ENCODE measurements at regions not wholly inside any gene's neighbourhood (a gene's known extent, or its start where the extent isn't known, plus 50 kb on each side); places are given as distances from the start of the nearest gene placed in this dataset.

DNA sequence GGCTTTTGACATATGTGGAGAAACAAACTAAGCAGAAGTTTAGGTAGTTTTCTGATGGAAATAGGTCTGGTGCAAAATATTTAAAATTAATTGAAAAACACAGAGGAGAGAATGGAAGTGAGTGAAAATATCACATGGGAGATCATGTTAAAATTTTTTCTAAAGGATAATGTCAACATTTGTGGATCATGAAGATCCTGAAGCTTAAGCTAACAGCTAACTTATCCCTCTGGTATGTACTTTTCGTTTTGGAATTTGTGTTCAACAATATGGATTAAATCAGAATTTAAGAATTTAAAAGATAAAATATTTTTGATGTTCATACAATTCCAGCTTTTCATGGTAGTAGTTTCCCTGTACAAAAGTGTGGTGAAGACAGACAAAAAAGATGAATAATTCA lies 572.8 kb upstream of the FAM241A start:
- no peak for DNase-seq (ENCODE audit: low read depth in 1 of 2, low spot score in 2 of 2)
- no peaks in the 10 kb centered on the region for H3K9me3 ChIP-seq (replicated peaks)
- H3K27ac ChIP-seq = no peak overlapping the region
- no peak overlapping the region for H3K4me3 ChIP-seq
- no peaks in the 10 kb centered on the region for H3K36me3 ChIP-seq
- H3K4me1 ChIP-seq (replicated peaks) = no peaks in the 10 kb centered on the region
- H3K27me3 ChIP-seq (replicated peaks) = no peaks in the 10 kb centered on the region

GRCh38 chr4:111573386-111573785 lies 571.9 kb upstream of the FAM241A start:
- Histone ChIP-seq H3K4me1 (replicated peaks) (no peaks in the 10 kb centered on the region), H3K9me3 (replicated peaks) (no peaks in the 10 kb centered on the region), H3K36me3 (no peaks in the 10 kb centered on the region), H3K27ac (no peak overlapping the region), H3K27me3 (replicated peaks) (no peaks in the 10 kb centered on the region), H3K4me3 (no peak overlapping the region)
- DNase-seq (ENCODE audit: low read depth in 1 of 2, low spot score in 2 of 2) = no peak

- Histone ChIP-seq H3K9me3 (replicated peaks) (peaks cover 7% of the 10 kb centered on the region), H3K27me3 (replicated peaks) (no peaks in the 10 kb centered on the region), H3K4me3 (no peak overlapping the region), H3K27ac (no peak overlapping the region), H3K4me1 (replicated peaks) (no peaks in the 10 kb centered on the region), H3K36me3 (no peaks in the 10 kb centered on the region)
- DNase-seq (ENCODE audit: low read depth in 1 of 2, low spot score in 2 of 2) = no peak
Observed at GRCh38 chr4:111579767-111580166, 565.5 kb upstream of the FAM241A start.

GRCh38 chr4:111595456-111595855 lies 549.8 kb upstream of the FAM241A start:
- H3K27me3 ChIP-seq (replicated peaks) = no peaks in the 10 kb centered on the region
- no peak overlapping the region for H3K4me3 ChIP-seq
- no peaks in the 10 kb centered on the region for H3K4me1 ChIP-seq (replicated peaks)
- H3K9me3 ChIP-seq (replicated peaks) = no peaks in the 10 kb centered on the region
- no peak for DNase-seq (ENCODE audit: low read depth in 1 of 2, low spot score in 2 of 2)
- H3K27ac ChIP-seq = no peak overlapping the region
- H3K36me3 ChIP-seq = no peaks in the 10 kb centered on the region

- H3K4me3 ChIP-seq = no peak overlapping the region
- no peaks in the 10 kb centered on the region for H3K9me3 ChIP-seq (replicated peaks)
- DNase-seq (ENCODE audit: low read depth in 1 of 2, low spot score in 2 of 2) = no peak
- H3K27ac ChIP-seq = no peak overlapping the region
- H3K27me3 ChIP-seq (replicated peaks) = no peaks in the 10 kb centered on the region
- H3K4me1 ChIP-seq (replicated peaks) = peaks cover 7% of the 10 kb centered on the region
- no peaks in the 10 kb centered on the region for H3K36me3 ChIP-seq
Observed at GRCh38 chr4:111596491-111596890, 548.8 kb upstream of the FAM241A start.

DNA sequence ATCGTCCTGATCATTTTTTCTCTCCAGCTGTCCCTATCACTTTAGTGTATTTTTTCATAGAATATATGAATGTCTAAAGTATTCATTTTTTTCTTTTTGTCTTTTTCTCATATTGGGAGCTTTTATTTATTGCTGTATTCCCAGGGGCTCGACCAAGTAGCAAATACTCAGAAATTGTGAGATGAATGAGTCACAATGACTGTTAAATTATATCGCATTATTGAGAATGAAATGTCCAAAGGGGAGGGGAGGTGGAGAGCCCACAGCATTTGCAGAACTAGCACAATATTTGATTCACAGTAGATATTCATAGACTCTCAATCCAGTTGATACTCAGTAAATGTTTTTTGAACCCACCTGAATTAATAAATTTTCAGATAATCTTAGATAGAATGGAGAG lies 543.6 kb upstream of the FAM241A start:
- no peak overlapping the region for H3K27ac ChIP-seq
- no peaks in the 10 kb centered on the region; the same call in 1 of the 2 replicates for H3K9me3 ChIP-seq (replicated peaks)
- no peak for DNase-seq (ENCODE audit: low read depth in 1 of 2, low spot score in 2 of 2)
- no peaks in the 10 kb centered on the region for H3K36me3 ChIP-seq
- no peaks in the 10 kb centered on the region for H3K27me3 ChIP-seq (replicated peaks)
- peaks cover 10% of the 10 kb centered on the region for H3K4me1 ChIP-seq (replicated peaks)
- no peak overlapping the region for H3K4me3 ChIP-seq

DNA sequence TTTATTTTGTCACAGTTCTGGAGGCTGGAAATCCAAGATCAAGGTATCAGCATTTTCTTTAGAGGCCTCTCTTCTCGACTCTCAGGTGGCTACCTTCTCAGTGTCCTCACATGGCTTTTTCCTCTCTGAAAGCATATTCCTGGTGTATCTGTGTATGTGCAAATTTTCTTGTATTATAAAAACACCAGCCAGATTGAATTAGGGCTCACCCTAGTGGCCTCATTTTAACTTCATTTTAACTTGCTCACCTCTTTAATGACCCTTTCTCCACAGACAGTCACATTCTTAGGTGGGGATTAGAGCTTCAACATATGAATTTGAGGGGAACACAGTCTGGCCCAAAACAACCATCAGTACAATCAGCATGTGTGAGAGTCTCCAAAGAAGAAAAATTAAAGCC lies 542.4 kb upstream of the FAM241A start:
- Histone ChIP-seq H3K36me3 (no peaks in the 10 kb centered on the region), H3K4me1 (replicated peaks) (peaks cover 10% of the 10 kb centered on the region), H3K27me3 (replicated peaks) (no peaks in the 10 kb centered on the region), H3K9me3 (replicated peaks) (no peaks in the 10 kb centered on the region; the same call in 1 of the 2 replicates), H3K4me3 (no peak overlapping the region), H3K27ac (no peak overlapping the region)
- DNase-seq (ENCODE audit: low read depth in 1 of 2, low spot score in 2 of 2) = peak in 1 of 2 experiments; percentile 23

DNA sequence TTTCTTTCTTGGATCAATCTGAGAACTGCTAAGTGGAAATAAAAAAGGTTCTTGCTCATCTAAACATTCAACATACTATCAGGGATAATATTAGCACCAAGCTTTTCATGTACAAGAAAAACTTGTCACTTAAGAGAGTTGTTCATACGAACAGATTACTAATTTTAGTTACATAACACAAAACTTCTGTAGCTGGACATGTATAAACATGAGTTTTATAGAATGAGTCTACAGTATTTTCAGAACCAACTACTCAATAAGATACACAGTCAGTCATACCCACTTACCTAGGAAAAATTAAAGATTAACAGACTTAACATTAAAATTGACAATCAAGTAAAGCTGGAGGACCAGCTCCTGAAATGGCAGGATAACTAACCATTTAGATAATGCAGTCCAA lies 540.1 kb upstream of the FAM241A start:
- no peak for DNase-seq (ENCODE audit: low read depth in 1 of 2, low spot score in 2 of 2)
- Histone ChIP-seq H3K4me3 (no peak overlapping the region), H3K9me3 (replicated peaks) (no peaks in the 10 kb centered on the region; the same call in 1 of the 2 replicates), H3K4me1 (replicated peaks) (peaks cover 10% of the 10 kb centered on the region), H3K27ac (no peak overlapping the region), H3K27me3 (replicated peaks) (no peaks in the 10 kb centered on the region), H3K36me3 (no peaks in the 10 kb centered on the region)

- H3K4me3 ChIP-seq = no peak overlapping the region
- no peaks in the 10 kb centered on the region for H3K9me3 ChIP-seq (replicated peaks)
- H3K4me1 ChIP-seq (replicated peaks) = no peaks in the 10 kb centered on the region
- DNase-seq (ENCODE audit: low read depth in 1 of 2, low spot score in 2 of 2) = no peak
- no peak overlapping the region for H3K27ac ChIP-seq
- no peaks in the 10 kb centered on the region for H3K36me3 ChIP-seq
- no peaks in the 10 kb centered on the region for H3K27me3 ChIP-seq (replicated peaks)
Observed at GRCh38 chr4:111610681-111611080, 534.6 kb upstream of the FAM241A start.

DNA sequence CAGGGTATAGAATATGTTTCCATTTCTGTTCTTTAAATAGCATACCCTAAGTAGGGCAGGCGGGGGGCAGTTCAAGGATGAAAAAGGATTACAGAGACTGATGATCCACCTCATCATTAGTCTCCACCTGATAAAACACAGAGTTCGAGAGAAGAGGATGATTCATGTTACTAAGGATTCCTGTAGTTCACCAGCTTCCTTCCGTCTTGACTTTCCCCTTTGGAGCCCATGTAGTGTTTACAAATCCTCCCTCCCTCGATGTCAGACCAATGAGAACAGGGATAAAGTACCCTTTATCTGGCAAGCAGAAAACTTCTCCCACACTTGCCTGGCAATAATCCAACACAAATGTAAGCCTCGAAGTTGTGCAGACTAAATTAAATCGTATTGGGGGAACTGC lies 526.3 kb upstream of the FAM241A start:
- no peaks in the 10 kb centered on the region for H3K9me3 ChIP-seq (replicated peaks)
- no peaks in the 10 kb centered on the region for H3K27me3 ChIP-seq (replicated peaks)
- H3K4me1 ChIP-seq (replicated peaks) = no peaks in the 10 kb centered on the region
- DNase-seq (ENCODE audit: low read depth in 1 of 2, low spot score in 2 of 2) = no peak
- H3K27ac ChIP-seq = no peak overlapping the region
- no peak overlapping the region for H3K4me3 ChIP-seq
- H3K36me3 ChIP-seq = no peaks in the 10 kb centered on the region

DNA sequence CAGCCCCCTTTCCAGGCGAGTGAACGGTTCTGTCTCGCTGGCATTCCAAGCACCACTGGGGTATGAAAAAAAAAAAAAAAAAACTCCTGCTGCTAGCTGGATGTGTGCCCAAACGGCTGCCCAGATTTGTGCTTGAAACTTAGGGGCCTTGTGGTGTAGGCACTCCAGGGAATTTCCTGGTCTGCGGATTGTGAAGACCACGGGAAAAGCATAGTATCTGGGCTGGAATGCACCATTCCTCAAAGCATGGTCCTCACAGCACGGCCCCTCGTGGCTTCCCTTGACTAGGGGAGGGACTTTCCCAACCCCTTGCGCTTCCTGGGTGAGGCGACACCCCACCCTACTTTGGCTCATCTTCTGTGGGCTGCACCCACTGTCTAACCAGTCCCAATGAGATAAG lies 516.8 kb upstream of the FAM241A start:
- no peaks in the 10 kb centered on the region for H3K27me3 ChIP-seq (replicated peaks)
- H3K36me3 ChIP-seq = no peaks in the 10 kb centered on the region
- H3K4me1 ChIP-seq (replicated peaks) = no peaks in the 10 kb centered on the region
- no peak for DNase-seq (ENCODE audit: low read depth in 1 of 2, low spot score in 2 of 2)
- H3K9me3 ChIP-seq (replicated peaks) = no peaks in the 10 kb centered on the region
- no peak overlapping the region for H3K4me3 ChIP-seq
- H3K27ac ChIP-seq = no peak overlapping the region

DNA sequence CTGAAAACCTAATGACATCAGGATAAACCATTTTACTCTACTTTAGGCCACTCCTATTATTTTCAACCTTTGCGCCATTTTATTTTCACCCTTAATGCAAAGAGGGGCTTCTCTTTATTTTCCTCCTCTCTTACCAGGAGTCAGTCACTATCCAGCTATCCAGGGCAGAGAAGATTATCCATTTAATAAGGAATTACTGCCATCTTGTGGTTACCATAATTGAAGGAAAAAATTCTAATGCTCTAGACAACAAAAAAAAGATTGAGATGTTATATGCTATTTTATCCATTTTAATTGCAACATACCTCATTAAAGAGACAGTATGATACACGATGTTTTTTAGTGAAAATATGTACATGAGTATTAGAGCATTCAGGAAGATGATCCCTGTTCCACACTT lies 514.5 kb upstream of the FAM241A start:
- no peaks in the 10 kb centered on the region for H3K9me3 ChIP-seq (replicated peaks)
- H3K4me1 ChIP-seq (replicated peaks) = no peaks in the 10 kb centered on the region
- no peaks in the 10 kb centered on the region for H3K36me3 ChIP-seq
- DNase-seq (ENCODE audit: low read depth in 1 of 2, low spot score in 2 of 2) = peak in 1 of 2 experiments; percentile 40
- H3K4me3 ChIP-seq = no peak overlapping the region
- no peak overlapping the region for H3K27ac ChIP-seq
- H3K27me3 ChIP-seq (replicated peaks) = no peaks in the 10 kb centered on the region

- Histone ChIP-seq H3K27me3 (replicated peaks) (no peaks in the 10 kb centered on the region), H3K36me3 (no peaks in the 10 kb centered on the region)
- peak in 1 of 2 experiments; percentile 22 for DNase-seq (ENCODE audit: low read depth in 1 of 2, low spot score in 2 of 2)
Observed at GRCh38 chr4:111631215-111631999, 513.8 kb upstream of the FAM241A start.

DNA sequence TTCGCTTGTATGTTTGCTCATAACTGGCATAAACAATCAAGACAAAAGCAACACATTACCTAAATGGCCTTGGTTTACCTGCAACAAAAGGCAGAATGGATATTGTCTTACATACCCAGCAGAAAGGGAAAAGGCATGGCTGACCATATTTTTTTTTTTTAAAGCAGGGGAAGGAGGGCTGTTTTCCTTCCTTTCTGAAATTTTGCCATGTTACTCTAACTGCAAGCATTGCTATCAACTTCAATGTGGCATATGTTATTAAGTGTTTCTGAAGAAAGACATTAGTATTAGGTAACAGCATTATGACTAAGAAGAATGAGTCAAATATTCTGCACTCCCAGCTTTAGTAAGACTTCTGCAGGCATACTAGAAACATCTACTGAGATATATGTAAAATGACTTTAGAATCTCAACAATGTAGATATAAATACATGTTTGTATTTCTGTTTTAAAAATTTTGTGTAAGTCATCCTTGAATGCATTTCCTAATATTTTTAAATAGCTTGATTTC lies 512.6 kb upstream of the FAM241A start:
- no peaks in the 10 kb centered on the region for H3K9me3 ChIP-seq (replicated peaks)
- no peaks in the 10 kb centered on the region for H3K36me3 ChIP-seq
- H3K4me3 ChIP-seq = no peak overlapping the region
- H3K27ac ChIP-seq = no peak overlapping the region
- no peak for DNase-seq (ENCODE audit: low read depth in 1 of 2, low spot score in 2 of 2)
- H3K4me1 ChIP-seq (replicated peaks) = no peaks in the 10 kb centered on the region
- no peaks in the 10 kb centered on the region for H3K27me3 ChIP-seq (replicated peaks)

More at GRCh38 chr4:111631215-111631999, 513.8 kb upstream of the FAM241A start:
- H3K9me3 ChIP-seq (replicated peaks) = no peaks in the 10 kb centered on the region
- H3K27ac ChIP-seq = no peak overlapping the region
- H3K4me3 ChIP-seq = no peak overlapping the region
- no peaks in the 10 kb centered on the region for H3K4me1 ChIP-seq (replicated peaks)
